ENCODE measurements at regions not wholly inside any gene's neighbourhood (a gene's known extent, or its start where the extent isn't known, plus 50 kb on each side); places are given as distances from the start of the nearest gene placed in this dataset.

DNA sequence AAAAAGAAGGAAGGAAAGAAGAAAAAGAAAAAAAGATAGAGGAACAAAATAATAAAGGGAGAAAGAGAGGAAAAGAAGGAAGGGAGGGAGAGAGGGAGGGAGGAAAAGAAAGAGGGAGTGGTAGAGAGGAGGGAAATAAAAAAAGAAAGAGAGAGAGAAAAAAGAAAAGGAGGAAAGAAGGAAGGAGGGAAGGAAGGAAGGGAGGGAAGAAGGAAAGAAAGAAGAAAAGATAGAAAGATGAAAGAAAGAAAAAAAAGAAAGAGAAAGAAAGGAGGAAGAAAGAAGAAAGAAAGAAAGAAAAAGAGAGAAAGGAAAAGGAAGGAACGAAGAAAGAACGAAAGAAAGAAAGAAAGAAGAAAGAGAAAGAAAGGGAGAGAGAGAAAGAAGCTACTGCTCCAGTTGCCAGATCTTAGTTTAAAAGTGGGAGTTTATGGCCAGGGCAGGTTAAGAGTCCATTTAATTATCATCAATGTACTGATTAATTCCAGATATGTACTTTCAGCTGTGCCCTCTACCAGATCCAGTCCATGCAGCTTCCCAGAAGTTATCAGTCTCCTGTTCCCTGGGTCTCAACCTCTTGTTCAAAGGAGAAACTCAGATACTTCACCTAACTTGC lies 1378.5 kb upstream of the NUDT12 start:
- TF ChIP-seq, protein P1, sequence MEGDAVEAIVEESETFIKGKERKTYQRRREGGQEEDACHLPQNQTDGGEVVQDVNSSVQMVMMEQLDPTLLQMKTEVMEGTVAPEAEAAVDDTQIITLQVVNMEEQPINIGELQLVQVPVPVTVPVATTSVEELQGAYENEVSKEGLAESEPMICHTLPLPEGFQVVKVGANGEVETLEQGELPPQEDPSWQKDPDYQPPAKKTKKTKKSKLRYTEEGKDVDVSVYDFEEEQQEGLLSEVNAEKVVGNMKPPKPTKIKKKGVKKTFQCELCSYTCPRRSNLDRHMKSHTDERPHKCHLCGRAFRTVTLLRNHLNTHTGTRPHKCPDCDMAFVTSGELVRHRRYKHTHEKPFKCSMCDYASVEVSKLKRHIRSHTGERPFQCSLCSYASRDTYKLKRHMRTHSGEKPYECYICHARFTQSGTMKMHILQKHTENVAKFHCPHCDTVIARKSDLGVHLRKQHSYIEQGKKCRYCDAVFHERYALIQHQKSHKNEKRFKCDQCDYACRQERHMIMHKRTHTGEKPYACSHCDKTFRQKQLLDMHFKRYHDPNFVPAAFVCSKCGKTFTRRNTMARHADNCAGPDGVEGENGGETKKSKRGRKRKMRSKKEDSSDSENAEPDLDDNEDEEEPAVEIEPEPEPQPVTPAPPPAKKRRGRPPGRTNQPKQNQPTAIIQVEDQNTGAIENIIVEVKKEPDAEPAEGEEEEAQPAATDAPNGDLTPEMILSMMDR (IDR thresholded peaks at IDR 0.05), result no peak
- Histone ChIP-seq H3K4me3 (no peak overlapping the region), H3K27ac (no peak overlapping the region)
- DNase-seq (ENCODE audit: low spot score), result no peak

DNA sequence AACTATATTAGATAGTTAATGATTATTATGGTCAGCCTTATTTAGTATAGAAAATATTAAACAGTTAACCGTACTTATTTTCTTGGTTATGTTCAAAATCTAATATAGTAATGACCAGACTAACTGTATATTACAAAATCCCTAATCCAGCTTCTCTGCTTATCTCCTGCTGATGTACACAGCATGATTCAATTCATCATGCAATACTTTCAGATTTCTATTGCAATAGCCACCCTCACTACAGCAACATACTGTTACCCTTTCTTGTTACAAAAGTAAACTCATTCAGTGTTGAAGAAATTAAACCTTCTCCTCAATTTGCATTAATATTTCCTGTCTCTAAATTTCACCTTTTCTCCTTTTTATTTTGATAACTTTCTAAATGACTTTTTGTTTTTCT lies 1375.0 kb upstream of the NUDT12 start:
- H3K4me3 ChIP-seq, result no peak overlapping the region
- TF ChIP-seq, protein P1 (IDR thresholded peaks at IDR 0.05), result no peak
- no peak for DNase-seq (ENCODE audit: low spot score)
- no peak overlapping the region for H3K27ac ChIP-seq

GRCh38 chr5:104932431-104932830 lies 1369.8 kb upstream of the NUDT12 start:
- no peak for DNase-seq (ENCODE audit: low spot score)
- Histone ChIP-seq H3K4me3 (no peak overlapping the region), H3K27ac (no peak overlapping the region)
- TF ChIP-seq, protein P1 (IDR thresholded peaks at IDR 0.05), result no peak

DNA sequence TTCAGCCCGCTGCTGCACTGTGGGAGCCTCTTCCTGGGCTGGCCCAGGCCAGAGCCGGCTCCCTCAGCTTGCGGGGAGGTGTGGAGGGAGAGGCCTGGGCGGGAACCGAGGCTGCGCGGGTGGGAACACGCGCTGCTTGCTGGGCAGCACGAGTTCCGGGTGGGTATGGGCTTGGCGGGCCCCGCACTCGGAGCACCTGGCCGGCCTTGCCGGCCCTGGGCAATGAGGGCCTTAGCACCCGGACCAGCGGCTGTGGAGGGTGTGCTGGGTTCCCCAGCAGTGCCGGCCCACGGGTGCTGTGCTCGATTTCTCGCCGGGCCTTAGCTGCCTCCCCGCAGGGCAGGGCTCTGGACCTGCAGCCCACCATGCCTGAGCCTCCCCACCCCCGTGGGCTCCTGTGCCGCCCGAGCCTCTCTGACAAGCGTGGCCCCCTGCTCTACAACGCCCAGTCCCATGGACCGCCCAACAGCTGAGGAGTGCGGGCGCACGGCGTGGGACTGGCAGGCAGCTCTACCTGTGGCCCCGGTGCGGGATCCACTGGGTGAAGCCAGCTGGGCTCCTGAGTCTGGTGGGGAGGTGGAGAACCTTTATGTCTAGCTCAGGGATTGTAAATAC lies 1366.4 kb upstream of the NUDT12 start:
- H3K27ac ChIP-seq, result no peak overlapping the region
- no peak for DNase-seq (ENCODE audit: low spot score)
- TF ChIP-seq, protein P1 (IDR thresholded peaks at IDR 0.05), result no peak
- no peak overlapping the region for H3K4me3 ChIP-seq

GRCh38 chr5:104915226-104915625 lies 1352.6 kb upstream of the NUDT12 start:
- Histone ChIP-seq H3K27ac (no peak overlapping the region), H3K4me3 (no peak overlapping the region)
- TF ChIP-seq, protein P1 (IDR thresholded peaks at IDR 0.05), result no peak
- no peak for DNase-seq (ENCODE audit: low spot score)

- Histone ChIP-seq H3K27ac (no peak overlapping the region), H3K4me3 (no peak overlapping the region)
- no peak for DNase-seq (ENCODE audit: low spot score)
- TF ChIP-seq, protein P1 (IDR thresholded peaks at IDR 0.05), result no peak
These were observed 1352.0 kb upstream of the NUDT12 start for GRCh38 chr5:104914536-104915070.

DNA sequence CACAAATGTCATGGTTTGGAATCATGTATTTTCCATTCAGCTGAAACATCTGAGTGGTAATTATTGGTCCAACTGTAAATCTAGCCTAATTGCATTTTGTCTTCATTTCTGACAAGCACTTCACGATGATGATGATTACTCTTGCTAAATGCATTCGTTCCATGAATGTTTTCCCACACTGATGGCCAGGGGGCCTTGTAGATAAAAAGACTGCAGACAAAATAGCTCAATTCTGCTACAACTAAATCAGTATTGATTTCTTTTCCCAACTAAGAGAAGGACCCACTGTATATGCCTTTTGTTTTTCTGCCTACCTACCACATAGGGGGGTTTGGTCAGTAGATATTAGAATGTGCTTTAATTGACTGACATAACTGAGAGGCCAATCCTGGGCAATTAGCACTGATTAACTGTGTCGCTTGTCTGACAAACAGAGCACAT lies 1351.3 kb upstream of the NUDT12 start:
- no peak for DNase-seq (ENCODE audit: low spot score)
- TF ChIP-seq, protein P1 (IDR thresholded peaks at IDR 0.05), result no peak
- H3K27ac ChIP-seq, result no peak overlapping the region
- H3K4me3 ChIP-seq, result no peak overlapping the region
